H7 (cell line): ENCODE measurements at regions not wholly inside any gene's neighbourhood (a gene's known extent, or its start where the extent isn't known, plus 50 kb on each side); places are given as distances from the start of the nearest gene placed in this dataset.
"Not testable (repeated sequence)": the region's sequence is repeated elsewhere in the genome, so short reads cannot be mapped to it uniquely, and the experiment has no call there.

ENCODE experiments used
- DNase-seq: peaks from one replicate; pipeline ENCODE4 v3.0.0; 2012
- H3K27me3 ChIP-seq: 2 replicates; pipeline ENCODE4 v1.6.0; 2011; ENCODE audit warnings: mild to moderate bottlenecking, low read length; ENCODE audit not compliant: control insufficient read depth, insufficient read depth
- H3K36me3 ChIP-seq: replicated peaks from 2 replicates; pipeline ENCODE4 v1.5.1; 2011; ENCODE audit warnings: low read length; ENCODE audit not compliant: control insufficient read depth, insufficient read depth
- H3K4me3 ChIP-seq: 2 replicates; pipeline ENCODE4 v1.5.1; 2011; ENCODE audit warnings: low read depth, mild to moderate bottlenecking, control low read depth, low read length, moderate library complexity; ENCODE audit not compliant: insufficient read depth

DNA sequence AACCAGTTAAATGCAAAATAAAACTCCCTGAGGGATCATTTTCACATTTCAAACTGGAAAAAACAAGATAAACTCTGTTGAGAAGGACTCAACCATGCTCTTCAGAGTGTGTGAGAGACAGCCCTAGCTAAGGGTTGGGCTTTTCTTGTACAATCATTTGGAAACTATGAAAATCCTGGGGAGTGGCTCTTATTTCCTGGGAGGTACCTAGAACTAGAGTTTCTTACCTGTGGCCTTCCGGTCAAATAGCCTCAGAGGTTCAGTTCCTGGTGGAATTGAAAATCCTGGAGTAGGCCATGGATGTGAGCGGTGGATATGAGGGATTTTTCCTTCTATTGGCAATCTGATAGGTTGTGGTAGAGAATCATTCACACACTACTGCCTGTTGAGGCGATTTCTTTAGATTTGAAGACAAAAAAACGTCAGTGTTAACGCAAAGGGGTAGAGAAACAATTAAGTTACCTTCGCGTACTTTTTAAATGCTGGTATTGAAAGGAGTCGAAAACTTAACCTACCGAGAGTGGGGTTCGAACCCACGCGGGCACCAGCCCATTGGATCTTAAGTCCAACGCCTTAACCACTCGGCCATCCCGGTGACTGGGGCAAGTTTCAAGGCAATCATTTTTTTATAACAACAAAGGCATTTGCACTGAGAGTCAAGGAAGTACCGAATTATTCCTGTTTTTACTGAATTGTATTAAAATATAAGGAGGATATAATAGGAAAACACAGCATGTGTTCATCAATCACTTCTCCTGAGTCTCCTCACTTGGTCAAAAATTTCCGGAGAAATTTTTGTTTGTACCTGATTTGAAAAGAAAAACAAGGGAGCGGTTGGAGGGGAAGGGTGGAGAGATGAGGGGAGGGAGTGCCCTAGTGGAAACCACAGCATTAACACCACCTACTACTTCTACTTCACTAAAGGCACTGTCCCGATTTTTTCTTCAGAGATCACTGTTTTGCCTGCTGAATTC lies 191.3 kb downstream of the OR2B2 start:
- peak; percentile 74 for DNase-seq
- H3K4me3 ChIP-seq: peak overlapping the region; percentile 42
- H3K27me3 ChIP-seq: no peaks in the 10 kb centered on the region
- H3K36me3 ChIP-seq: no peaks in the 10 kb centered on the region

DNA sequence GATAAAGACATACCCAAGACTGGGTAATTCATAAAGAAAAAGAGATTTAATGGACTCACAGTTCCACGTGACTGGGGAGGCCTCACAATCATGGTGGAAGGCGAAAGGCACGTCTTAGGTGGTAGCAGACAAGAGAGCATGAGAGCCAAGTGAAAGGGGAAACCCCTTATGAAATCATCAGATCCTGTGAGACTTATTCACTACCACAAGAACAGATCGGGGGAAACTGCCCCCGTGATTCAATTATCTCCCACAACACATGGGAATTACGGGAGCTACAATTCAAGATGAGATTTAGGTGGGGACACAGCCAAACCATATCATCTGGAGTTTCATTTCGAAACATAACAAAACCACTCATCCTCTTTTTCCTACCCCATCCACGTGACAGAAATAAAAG lies 193.2 kb downstream of the OR2B2 start:
- H3K27me3 ChIP-seq, H3K4me3 ChIP-seq, DNase-seq: not testable (repeated sequence)

DNA sequence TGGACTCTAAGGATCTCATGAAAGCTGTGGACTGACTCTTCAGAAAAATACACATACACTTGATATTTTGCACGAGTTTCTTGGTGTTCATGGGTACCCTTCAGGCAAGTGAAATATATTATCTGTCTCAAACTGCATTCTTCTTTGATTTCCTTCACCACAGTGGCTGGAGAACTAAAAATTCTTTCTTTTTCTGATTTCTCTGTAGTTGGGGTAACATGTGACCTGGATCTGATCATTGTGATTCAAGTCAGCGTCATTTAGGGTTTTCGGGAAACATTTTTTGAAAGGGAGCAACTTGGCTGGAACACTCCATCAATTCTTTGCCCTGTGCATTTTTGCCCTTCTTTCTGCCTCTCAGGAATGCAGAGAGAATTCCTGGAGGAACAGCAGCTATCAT lies 205.8 kb downstream of the OR2B2 start:
- Histone ChIP-seq H3K27me3 (no peaks in the 10 kb centered on the region), H3K36me3 (peaks cover 5% of the 10 kb centered on the region; the same call in 1 of the 2 replicates), H3K4me3 (no peak overlapping the region)
- DNase-seq: no peak

More for the DNA sequence above, 193.2 kb downstream of the OR2B2 start:
- not testable (repeated sequence) for H3K36me3 ChIP-seq

DNA sequence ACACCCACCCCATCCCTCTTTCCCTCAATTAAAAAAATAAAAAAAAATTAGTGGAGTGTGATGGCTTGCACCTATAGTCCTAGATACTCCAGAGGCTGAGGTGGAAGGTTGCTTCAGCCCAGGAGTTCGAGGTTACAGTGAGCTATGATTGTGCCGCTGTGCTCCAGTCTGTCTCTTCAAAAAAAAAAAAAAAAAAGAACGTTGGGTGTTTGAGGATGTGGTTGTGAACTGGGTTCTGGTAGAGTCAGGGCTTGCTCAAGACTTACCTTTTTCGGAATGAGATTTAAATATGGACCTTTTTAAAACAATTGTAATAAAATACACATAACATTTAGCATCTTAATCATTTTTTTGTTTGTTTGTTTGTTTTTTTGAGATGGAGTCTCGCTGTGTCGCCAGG lies 211.9 kb downstream of the OR2B2 start:
- no peaks in the 10 kb centered on the region for H3K27me3 ChIP-seq
- DNase-seq: no peak
- H3K4me3 ChIP-seq: no peak overlapping the region
- peaks cover 2% of the 10 kb centered on the region; the same call in 1 of the 2 replicates for H3K36me3 ChIP-seq

DNA sequence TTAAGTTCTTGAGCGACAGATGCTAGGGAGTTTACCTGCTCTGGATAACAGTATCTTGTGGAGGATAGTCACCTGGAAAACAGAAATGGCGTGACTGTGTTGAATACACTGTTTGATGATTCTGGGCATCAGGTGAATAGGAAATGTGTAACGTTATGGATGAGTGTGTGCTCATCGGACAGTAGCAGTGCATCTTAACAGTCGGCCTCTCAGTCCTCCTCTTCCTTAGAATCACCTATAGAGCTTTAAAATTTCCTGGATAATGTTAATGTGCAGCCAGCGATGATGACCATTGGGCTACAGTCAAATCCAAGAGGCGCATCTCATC lies 217.7 kb downstream of the OR2B2 start:
- no peaks in the 10 kb centered on the region for H3K27me3 ChIP-seq
- H3K36me3 ChIP-seq: no peaks in the 10 kb centered on the region
- peak overlapping the region; percentile 68 for H3K4me3 ChIP-seq
- no peak for DNase-seq

DNA sequence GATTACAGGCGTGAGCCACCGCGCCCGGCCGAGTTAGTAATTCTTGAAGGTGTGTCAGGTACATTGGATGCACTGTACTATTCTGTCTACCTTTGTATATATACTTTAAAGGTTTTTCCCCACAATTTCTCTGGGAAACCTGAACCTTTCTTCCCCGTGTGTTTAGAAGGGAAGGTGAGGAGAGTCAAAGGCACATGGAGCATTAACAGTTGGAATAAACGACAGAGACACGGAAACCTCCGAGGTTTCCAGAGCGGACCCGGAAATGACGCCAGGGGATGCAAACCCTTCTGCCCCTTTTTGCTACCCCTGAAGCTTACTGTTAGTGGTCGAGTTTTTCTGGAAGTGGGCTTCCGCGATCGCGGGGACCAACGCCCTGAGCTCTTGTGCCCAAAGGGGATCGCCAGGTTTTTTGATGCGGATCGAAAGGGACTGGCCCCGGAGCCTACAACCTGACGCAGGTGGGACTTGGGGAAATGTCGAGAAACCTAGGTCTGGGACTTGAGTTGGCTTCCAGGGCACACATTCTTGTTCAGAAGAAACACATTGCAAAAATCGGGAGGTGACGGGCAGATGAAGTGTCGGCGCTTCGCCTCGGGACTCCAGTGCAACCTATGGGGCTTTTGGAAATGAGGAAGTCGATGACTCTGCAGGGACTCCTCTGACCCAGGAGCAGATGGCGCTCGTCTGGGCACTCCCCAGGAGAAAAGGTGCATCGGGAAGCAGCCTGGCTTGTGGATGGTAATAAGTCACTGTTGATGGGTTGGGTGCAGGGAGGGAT lies 218.2 kb downstream of the OR2B2 start:
- Histone ChIP-seq H3K27me3 (no peaks in the 10 kb centered on the region), H3K36me3 (no peaks in the 10 kb centered on the region), H3K4me3 (peak overlapping the region; percentile 68)
- DNase-seq: peak; percentile 68

DNA sequence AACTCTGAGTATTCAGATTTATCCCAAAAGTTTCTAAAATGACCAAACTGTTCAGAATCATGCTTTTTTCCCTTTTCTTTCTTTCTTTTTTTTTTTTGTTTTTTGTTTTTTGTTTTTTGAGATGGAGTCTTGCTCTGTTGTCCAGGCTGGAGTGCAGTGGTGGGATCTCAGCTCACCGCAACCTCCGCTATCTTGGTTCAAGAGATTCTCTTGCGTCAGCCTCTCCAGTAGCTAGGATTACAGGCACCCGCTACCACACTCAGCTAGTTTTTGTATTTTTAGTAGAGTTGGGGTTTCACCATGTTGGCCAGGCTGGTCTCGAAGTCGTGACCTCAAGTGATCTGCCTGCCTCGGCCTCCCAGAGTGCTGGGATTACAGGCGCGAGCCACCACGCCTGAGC lies 219.2 kb upstream of the ZNF184 start:
- not testable (repeated sequence) for H3K36me3 ChIP-seq, H3K27me3 ChIP-seq, H3K4me3 ChIP-seq, DNase-seq

DNA sequence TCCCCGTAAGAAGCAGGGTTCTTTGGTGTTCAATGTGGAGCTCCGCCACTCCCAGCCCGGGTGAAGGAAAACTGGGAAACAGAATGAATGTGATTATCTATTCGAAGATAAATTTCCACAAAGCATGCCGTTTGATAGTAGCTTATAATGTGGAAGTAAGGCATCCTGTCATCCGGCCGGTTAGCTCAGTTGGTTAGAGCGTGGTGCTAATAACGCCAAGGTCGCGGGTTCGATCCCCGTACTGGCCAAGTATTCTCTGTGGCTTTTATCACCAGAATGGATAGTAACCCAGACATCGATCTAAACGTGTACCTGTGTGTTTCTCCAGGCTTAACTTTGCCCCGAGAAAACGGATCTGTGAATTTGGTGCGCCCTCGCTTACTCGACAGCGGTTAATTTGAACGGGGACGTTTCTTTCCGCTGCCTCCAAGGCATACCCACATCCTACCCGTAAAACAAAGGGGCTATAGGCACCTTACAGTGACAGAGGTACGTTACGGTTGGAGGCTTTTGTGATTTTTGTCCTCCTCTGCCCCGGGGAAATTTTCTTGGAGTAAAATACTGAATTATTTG lies 215.2 kb upstream of the ZNF184 start:
- Histone ChIP-seq H3K4me3 (peak overlapping the region; percentile 99), H3K27me3 (no peaks in the 10 kb centered on the region), H3K36me3 (no peaks in the 10 kb centered on the region)
- peak; percentile 74 for DNase-seq

DNA sequence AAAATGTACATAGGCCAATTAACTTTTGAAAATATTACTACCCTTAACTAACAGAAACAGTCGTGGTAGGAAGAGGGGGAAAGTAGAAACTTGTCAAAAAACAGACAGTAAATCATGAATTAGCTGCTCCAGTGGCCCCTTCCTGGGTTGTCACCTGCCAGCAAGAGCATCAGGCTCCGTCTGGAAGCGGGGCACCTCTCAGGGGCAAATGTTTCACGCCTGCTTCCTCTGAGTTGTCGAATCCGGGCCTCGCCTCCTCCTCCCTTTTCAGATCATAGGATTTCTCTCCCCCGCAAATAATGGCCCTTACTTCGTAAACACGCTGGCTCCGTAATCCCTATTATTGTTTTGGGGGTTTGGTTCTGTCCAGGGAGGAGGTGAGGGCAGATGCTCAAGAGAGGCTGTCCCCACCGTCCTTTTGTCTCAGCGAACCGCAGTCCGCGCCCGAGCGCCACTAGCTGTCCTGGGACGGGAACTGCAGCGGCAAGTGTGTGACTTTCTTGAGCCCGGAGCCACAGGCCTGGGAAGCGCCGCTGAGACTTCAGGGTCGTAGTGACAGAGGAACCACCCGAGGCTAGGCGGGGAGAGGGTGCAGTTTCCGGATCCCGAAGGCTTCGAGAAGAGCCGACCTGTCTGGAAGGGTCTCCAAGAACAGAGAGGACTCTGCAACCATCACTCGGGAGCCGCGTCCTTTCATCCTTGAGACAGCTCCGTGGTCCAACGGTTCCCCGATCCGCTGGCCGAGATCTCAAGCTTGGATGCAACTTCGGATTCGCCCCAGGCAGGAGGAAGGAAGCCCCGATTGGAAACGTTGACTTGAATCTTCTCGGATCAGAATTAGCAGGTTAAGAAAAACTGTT lies 214.5 kb upstream of the ZNF184 start:
- H3K4me3 ChIP-seq: peak overlapping the region; percentile 99
- no peaks in the 10 kb centered on the region for H3K36me3 ChIP-seq
- no peaks in the 10 kb centered on the region for H3K27me3 ChIP-seq
- peak; percentile 82 for DNase-seq

DNA sequence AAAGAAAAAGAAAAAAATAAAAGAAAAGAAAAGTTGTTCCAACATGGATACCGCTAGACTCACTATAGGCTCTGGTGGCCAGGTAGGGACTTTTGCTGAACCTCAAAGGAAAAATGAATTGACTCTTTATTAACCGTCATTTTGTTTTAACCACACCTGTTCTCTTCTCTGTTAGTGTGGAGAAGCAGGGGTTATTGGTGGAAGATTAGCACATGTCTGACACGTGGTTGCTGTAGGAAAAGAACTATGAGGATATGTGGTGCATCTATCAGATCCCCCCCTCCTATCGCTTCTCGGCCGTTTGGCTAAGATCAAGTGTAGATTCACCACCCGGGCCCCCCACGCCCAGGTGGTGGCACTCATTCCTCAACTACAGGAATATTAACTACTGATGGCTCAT lies 212.4 kb upstream of the ZNF184 start:
- no peak for DNase-seq
- H3K27me3 ChIP-seq: peaks cover 6% of the 10 kb centered on the region
- no peak overlapping the region for H3K4me3 ChIP-seq
- H3K36me3 ChIP-seq: no peaks in the 10 kb centered on the region

DNA sequence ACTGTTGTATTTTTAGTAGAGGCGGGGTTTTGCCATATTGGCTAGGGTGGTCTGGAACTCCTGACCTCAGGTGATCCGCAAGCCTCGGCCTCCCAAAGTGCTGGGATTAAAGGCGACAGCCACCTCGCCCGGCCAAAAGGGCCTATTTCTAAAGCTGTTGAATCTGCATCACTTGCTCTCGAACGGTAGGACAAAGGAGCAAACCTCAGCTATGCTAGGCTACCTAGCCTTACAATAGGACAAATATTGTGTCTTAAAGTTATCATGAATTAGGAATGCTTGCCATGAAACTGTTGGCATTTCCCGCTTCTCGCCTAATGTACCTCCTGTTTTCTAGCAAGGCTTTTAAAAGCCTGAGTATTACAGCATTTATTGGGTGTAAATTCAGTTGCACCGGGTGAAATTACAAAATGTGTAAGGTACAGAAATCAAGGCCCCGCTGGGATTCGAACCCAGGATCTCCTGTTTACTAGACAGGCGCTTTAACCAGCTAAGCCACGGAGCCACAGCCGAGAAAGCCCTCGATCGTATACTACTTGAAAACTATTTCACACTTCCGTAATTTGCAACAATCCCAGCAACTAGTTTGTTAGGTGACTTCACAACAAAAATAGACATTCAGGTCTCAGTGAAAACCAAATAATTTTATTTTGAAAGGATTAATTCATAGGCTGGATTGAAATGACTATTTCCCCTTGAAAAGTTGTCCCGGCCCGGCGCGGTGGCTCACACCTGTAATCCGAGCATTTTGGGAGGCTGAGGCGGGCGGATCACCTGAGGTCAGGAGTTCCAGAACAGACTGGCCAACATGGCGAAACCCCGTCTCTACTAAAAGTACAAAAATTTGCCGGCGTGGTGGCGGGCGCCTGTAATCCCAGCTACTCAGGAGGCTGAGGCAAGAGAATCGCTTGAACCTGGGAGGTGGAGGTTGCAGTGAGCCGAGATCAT lies 211.6 kb upstream of the ZNF184 start:
- DNase-seq: peak; percentile 79
- H3K27me3 ChIP-seq: peaks cover 14% of the 10 kb centered on the region
- no peaks in the 10 kb centered on the region for H3K36me3 ChIP-seq
- H3K4me3 ChIP-seq: peak overlapping the region; percentile 26

DNA sequence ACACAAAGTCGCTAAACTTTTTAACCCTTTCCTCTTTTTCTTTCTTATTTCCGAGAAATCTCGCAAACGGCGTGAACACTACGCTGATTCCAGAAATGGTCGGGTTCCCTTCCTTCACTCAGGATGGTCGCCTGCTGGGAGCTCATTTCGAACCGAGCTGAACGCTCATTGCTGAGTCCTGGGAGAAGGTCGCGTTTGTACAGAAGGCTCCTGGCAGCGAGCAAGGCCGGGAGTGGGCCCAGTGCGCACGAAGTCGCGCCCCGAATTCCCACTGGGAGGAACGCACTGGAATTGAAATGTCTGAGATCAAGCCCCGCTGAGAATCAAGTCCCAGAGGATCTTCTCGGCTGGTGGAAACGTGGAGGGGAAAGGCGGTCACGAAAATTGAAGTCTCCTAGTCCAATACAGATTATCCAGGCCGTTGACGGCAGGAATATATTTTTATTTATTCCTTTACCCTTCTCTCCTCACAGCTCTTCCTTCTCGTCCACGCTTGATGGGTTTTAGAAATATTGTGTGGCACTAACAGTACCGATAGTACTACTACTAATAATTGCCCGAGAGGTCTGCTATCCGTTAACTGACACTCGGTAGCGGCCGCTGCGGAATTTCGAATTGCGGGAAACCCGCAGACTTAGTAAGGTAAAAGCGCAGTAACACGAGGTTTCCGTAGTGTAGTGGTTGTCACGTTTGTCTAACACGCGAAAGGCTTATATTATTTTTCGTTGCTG lies 207.2 kb upstream of the ZNF184 start:
- H3K27me3 ChIP-seq: peaks cover 26% of the 10 kb centered on the region
- DNase-seq: no peak
- H3K4me3 ChIP-seq: peak overlapping the region; percentile 27
- no peaks in the 10 kb centered on the region for H3K36me3 ChIP-seq
